HCT116 (cell line): ENCODE measurements at regions not wholly inside any gene's neighbourhood (a gene's known extent, or its start where the extent isn't known, plus 50 kb on each side); places are given as distances from the start of the nearest gene placed in this dataset.

Experiments used
- ATAC-seq: fragments of 200-7000 bp; cut with Tn5 transposase; 2 replicates; pipeline ENCODE4 v1.9.1; 2020; ENCODE audit warnings: mild to moderate bottlenecking, moderate library complexity
- BruUV-seq: library from RNA; stranded (reverse); fragments of 400-500 nt; replicated peaks from 2 replicates; lab custom pipeline; 2021; lab: Mats Ljungman, UMichigan
- CTCF ChIA-PET: fragments of 300-600 bp; sonication (Branson Sonifier 250); formaldehyde crosslinking; loops from one replicate; lab custom pipeline; 2021; ENCODE audit warnings: antibody characterized with exemption; lab: Charles Lee
- POLR2A ChIA-PET: fragments of 300-600, 350-600 bp; sonication (Branson Sonifier 250); formaldehyde crosslinking; loops from one replicate; lab custom pipeline; 2021; ENCODE audit warnings: antibody characterized with exemption; lab: Charles Lee
- RAD21 ChIA-PET, 2 experiments: fragments of 300-600 bp; sonication (Branson Sonifier 250); formaldehyde crosslinking; loops; one replicate each; lab custom pipeline; 2023; ENCODE audit warnings: low total read pairs in 2 of 2; ENCODE audit not compliant: uncharacterized antibody in 2 of 2, unreplicated experiment in 2 of 2, low non-redundant PET in 1 of 2; lab: Charles Lee
- DNase-seq: peaks from one replicate; pipeline ENCODE4 v3.0.0-alpha.2; 2010; ENCODE audit warnings: low read depth, low spot score
- H2AFZ ChIP-seq: fragments of 200-600 bp; shearing (Covaris generic), sonication (generic); 2 replicates; pipeline ENCODE4 v1.6.1; 2017; ENCODE audit warnings: low read depth, mixed run types, mixed read lengths, antibody characterized with exemption, low read length; ENCODE audit not compliant: poor library complexity, severe bottlenecking
- H3K27ac ChIP-seq: 2 replicates; pipeline ENCODE4 v1.5.1; 2012; ENCODE audit warnings: low read depth, low read length
- H3K27me3 ChIP-seq: fragments of 200-600 bp; sonication (generic); 2 replicates; pipeline ENCODE4 v1.6.1; 2016; ENCODE audit warnings: mixed run types, low read length, mixed read lengths; ENCODE audit not compliant: insufficient read depth
- H3K36me3 ChIP-seq, 2 experiments: fragments of 200-500 bp in 1 of 2; fragments of 200-600 bp in 1 of 2; sonication (Bioruptor generic) in 1 of 2; sonication (generic) in 1 of 2; 2 replicates each; pipeline versions ENCODE4 v1.5.1 to v1.6.1; 2014 to 2016; ENCODE audit warnings: low read length in 2 of 2, inconsistent platforms in 1 of 2, mixed read lengths in 1 of 2, mixed run types in 1 of 2; ENCODE audit not compliant: insufficient read depth in 2 of 2, control insufficient read depth in 1 of 2
- H3K4me1 ChIP-seq, 2 experiments: fragments of 200-600 bp in 1 of 2; sonication (generic) in 1 of 2; 2 replicates each; pipeline versions ENCODE4 v1.5.1 to v1.6.1; 2012 to 2017; ENCODE audit warnings: low read length in 2 of 2, inconsistent platforms in 1 of 2, mild to moderate bottlenecking in 1 of 2, mixed read lengths in 1 of 2, mixed run types in 1 of 2, moderate library complexity in 1 of 2; ENCODE audit not compliant: insufficient read depth in 2 of 2, control insufficient read depth in 1 of 2
- H3K4me2 ChIP-seq: fragments of 200-600 bp; sonication (generic); 2 replicates; pipeline ENCODE4 v1.6.1; 2017; ENCODE audit warnings: mixed run types, low read length, mixed read lengths
- H3K4me3 ChIP-seq, 2 experiments: fragments of 200-600 bp in 1 of 2; sonication (generic) in 1 of 2; replicated peaks in 1 of 2; 2 replicates each; pipeline ENCODE4 v1.5.1; 2011 to 2016; ENCODE audit warnings: low read length in 2 of 2, control low read depth in 1 of 2, low read depth in 1 of 2, mild to moderate bottlenecking in 1 of 2, mixed read lengths in 1 of 2, mixed run types in 1 of 2
- H3K79me2 ChIP-seq: fragments of 200-600 bp; sonication (generic); 2 replicates; pipeline ENCODE4 v1.6.1; 2017; ENCODE audit warnings: mild to moderate bottlenecking, mixed run types, low read length, moderate library complexity, mixed read lengths; ENCODE audit not compliant: insufficient read depth
- H3K9ac ChIP-seq: fragments of 200-600 bp; sonication (generic); 2 replicates; pipeline ENCODE4 v1.6.1; 2016; ENCODE audit warnings: low read length, mixed read lengths
- H3K9me2 ChIP-seq: fragments of 200-600 bp; sonication (generic), shearing (Covaris generic); 2 replicates; pipeline ENCODE4 v1.6.1; 2017; ENCODE audit warnings: mixed run types, mild to moderate bottlenecking, moderate library complexity; ENCODE audit not compliant: insufficient read depth
- H3K9me3 ChIP-seq, 2 experiments: fragments of 200-500 bp in 1 of 2; fragments of 200-600 bp in 1 of 2; sonication (Bioruptor generic) in 1 of 2; sonication (generic) in 1 of 2; 2 replicates each; pipeline ENCODE4 v1.6.1; 2014 to 2017; ENCODE audit warnings: low read length in 2 of 2, mixed read lengths in 2 of 2, inconsistent platforms in 1 of 2, low read depth in 1 of 2, mild to moderate bottlenecking in 1 of 2, mixed run types in 1 of 2, moderate library complexity in 1 of 2; ENCODE audit not compliant: control insufficient read depth in 1 of 2, insufficient read depth in 1 of 2
- H4K20me1 ChIP-seq: fragments of 200-600 bp; sonication (generic), shearing (Covaris generic); 2 replicates; pipeline ENCODE4 v1.6.1; 2017; ENCODE audit warnings: mixed run types, mild to moderate bottlenecking, moderate library complexity; ENCODE audit not compliant: insufficient read depth
- ATF3 ChIP-seq: IDR thresholded peaks from 2 replicates; pipeline ENCODE4 v1.6.1; 2012
- ELF1 ChIP-seq: IDR thresholded peaks from 2 replicates; pipeline ENCODE4 v1.6.1; 2012; ENCODE audit warnings: low read depth, borderline replicate concordance
- EZH2phosphoT487 ChIP-seq: fragments of 200-600 bp; IDR thresholded peaks from 2 replicates; pipeline ENCODE4 v1.6.1; 2018; ENCODE audit warnings: antibody characterized with exemption, borderline replicate concordance
- JUND ChIP-seq: IDR thresholded peaks from 2 replicates; pipeline ENCODE4 v1.6.1; 2012
- MAX ChIP-seq: IDR thresholded peaks from 2 replicates; pipeline ENCODE4 v1.6.1; 2012
- POLR2A ChIP-seq: IDR thresholded peaks from 2 replicates; pipeline ENCODE4 v1.7.0; 2011; ENCODE audit warnings: borderline replicate concordance; ENCODE audit not compliant: insufficient read depth, insufficient read length; ENCODE audit errors: extremely low read depth
- RAD21 ChIP-seq: IDR thresholded peaks from 2 replicates; pipeline ENCODE4 v1.6.1; 2012; ENCODE audit warnings: low read depth, mild to moderate bottlenecking
- REST ChIP-seq: IDR thresholded peaks from 2 replicates; pipeline ENCODE4 v1.6.1; 2012; ENCODE audit warnings: low read depth
- SRF ChIP-seq: IDR thresholded peaks from 2 replicates; pipeline ENCODE4 v1.6.1; 2012; ENCODE audit warnings: low read depth
- TCF7L2 ChIP-seq: IDR thresholded peaks from 2 replicates; pipeline ENCODE4 v1.7.0; 2011; ENCODE audit warnings: borderline replicate concordance, inconsistent platforms; ENCODE audit not compliant: insufficient read depth, insufficient read length; ENCODE audit errors: extremely low read depth
- YY1 ChIP-seq: IDR thresholded peaks from 2 replicates; pipeline ENCODE4 v1.6.1; 2011; ENCODE audit warnings: low read length, low read depth, moderate library complexity, mild to moderate bottlenecking; ENCODE audit not compliant: insufficient replicate concordance; ENCODE audit errors: extremely low read depth
- ZBTB33 ChIP-seq: IDR thresholded peaks from 2 replicates; pipeline ENCODE4 v1.6.1; 2011; ENCODE audit warnings: mild to moderate bottlenecking, low read length, moderate library complexity; ENCODE audit not compliant: insufficient replicate concordance; ENCODE audit errors: extremely low read depth
- ZFX ChIP-seq: fragments of 450-650 bp; IDR thresholded peaks from 2 replicates; pipeline ENCODE4 v1.6.1; 2017
- intact Hi-C: fragments of 100-400 bp; cut with micrococcal nuclease; formaldehyde crosslinking; loops from 2 replicates; pipeline ENCODE4 v1.10.0; 2022

GRCh38 chr12:86590296-86590695 lies 334.1 kb upstream of the MGAT4C start:
- ATAC-seq (no peak), DNase-seq (no peak)
- no peak overlapping the region for H3K27ac ChIP-seq
- ChIA-PET RAD21 (no interaction called here), POLR2A (no interaction called here), CTCF (no interaction called here)
- no peak overlapping the region for H3K9ac ChIP-seq
- H2AFZ ChIP-seq = no peak overlapping the region
- no peaks in the 10 kb centered on the region for H3K27me3 ChIP-seq
- H3K79me2 ChIP-seq = no peaks in the 10 kb centered on the region
- H3K9me2 ChIP-seq = no peaks in the 10 kb centered on the region
- no peaks in the 10 kb centered on the region for H4K20me1 ChIP-seq
- no peaks in the 10 kb centered on the region for H3K4me1 ChIP-seq
- TF ChIP-seq JUND = no peak
- TF ChIP-seq ZBTB33 = no peak
- TF ChIP-seq ZFX = no peak
- no peak for TF ChIP-seq TCF7L2
- no peak for TF ChIP-seq SRF
- no peak for TF ChIP-seq ATF3
- TF ChIP-seq REST = no peak
- no peak for TF ChIP-seq ELF1
- no peak for TF ChIP-seq RAD21
- TF ChIP-seq MAX = no peak
- TF ChIP-seq EZH2phosphoT487 = no peak
- TF ChIP-seq POLR2A = no peak
- TF ChIP-seq YY1 = no peak
- H3K36me3 ChIP-seq = no peaks in the 10 kb centered on the region
- intact Hi-C loops = no loop called here
- no peak overlapping the region for H3K4me3 ChIP-seq
- no TSS peak for BruUV-seq
- no peak overlapping the region for H3K4me2 ChIP-seq
- no peaks in the 10 kb centered on the region for H3K9me3 ChIP-seq
